ENCODE measurements at regions not wholly inside any gene's neighbourhood (a gene's known extent, or its start where the extent isn't known, plus 50 kb on each side); places are given as distances from the start of the nearest gene placed in this dataset.
"Not testable (repeated sequence)": the region's sequence is repeated elsewhere in the genome, so short reads cannot be mapped to it uniquely, and the experiment has no call there.

DNA sequence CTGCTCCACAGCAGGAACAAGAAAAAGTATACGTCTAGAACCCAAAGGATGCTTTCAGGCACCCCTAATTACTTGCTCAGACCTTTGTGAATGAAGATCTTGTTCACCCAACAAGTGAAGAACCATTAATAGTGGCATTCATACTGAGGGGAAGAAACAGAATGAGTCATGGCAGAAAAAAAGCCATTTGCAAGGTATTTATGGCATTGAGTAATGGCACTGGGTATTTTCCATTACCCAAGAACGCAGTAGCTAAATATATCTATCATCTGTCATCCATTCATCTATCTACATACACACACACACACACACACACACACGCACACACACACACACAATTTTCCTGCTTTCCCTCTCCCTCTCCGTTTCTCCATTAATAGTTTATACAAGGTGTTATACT is 56.4 kb upstream of the XIRP2 start:
- no peak for DNase-seq (ENCODE audit: low read depth in 4 of 4, low spot score in 1 of 4)

DNA sequence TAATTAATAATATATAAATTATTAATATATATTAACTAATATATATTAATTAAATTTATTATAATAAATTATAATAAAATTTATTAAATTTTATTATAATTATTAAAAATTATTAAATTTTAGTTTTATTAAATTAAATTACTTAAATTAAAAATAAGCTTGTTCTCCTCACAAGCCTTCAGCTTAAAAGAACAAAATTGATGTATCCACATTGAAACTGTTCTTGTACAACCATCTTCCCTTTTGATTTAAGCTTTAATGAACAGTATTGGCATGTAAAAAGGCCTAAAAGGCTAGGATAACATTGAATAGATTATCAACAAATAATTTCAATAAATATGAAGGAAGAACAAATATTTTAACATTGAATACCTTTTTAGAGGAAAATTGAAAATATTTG is 62.4 kb upstream of the XIRP2 start:
- DNase-seq (ENCODE audit: low read depth in 4 of 4, low spot score in 1 of 4) = no peak

DNA sequence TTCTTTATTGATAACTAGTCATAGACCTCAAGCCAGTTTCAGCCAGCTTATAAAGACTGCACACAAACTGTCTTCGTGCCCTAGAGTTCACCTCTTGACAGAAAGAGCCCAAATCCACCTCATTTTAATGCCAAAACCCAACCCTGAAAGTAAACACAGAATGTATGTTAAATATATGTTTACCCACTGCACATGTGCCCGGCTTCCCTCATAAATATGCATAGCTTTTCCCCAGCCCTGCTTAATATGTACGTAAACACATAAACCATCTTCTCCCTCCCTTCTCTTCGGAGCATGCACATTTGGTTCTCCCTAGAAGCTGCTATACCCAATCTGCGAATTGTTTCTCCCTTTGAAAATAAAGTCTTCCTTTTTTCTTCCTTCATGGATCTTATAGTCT is 73.9 kb upstream of the XIRP2 start:
- DNase-seq (ENCODE audit: low read depth in 4 of 4, low spot score in 1 of 4) = no peak

DNA sequence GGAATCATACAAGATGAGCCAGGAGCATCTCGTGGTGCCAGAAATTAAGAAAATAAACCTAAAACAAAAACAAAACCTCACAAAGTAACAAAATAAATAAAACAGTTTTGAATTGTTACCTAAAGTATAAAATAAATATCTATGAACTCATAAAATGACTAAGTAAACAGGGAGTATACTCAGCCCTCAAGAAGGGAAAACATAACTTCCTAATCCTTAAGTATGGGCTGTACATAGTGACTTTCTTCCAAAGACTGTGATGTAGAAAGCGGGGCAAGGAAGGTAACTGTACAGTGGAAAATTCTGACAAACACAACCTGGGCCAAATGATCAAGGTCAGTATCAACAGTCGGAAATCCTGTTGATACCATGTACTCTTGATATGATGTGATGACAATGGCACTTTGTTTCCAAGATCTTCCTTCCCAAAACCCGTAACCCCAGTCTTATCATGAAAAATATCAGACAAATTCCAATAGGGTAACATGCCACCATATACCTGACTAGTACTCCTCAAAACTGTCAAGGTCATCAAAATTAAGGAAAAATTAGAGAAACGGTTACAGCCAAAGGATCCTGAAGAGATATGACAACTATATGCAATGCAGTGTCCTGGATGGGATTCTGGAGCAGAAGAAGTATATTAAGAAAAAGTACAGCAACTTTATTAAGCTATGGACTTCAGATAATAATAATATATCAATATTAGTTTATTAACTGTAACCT is 76.0 kb upstream of the XIRP2 start:
- DNase-seq (ENCODE audit: low read depth in 4 of 4, low spot score in 1 of 4) = no peak

DNA sequence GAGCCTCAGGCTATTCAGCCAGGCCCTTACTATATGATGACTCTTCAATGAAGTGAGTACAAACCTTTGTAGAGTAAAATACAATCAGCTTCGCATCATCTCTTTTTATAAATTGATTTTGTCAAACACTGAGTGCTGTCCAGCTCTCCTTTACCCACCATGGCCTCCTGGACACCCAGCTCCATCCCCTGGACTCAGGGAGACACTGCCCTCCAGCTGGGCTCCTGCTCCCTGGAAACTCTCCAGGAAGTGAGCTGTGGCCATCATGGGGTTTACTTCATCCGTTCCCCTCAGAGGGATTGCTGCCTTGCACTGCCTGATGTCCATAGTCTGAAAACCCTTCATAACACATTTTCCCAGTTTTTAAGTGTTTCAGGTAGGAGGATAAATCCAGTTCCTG is 82.5 kb upstream of the XIRP2 start:
- DNase-seq (ENCODE audit: low read depth in 4 of 4, low spot score in 1 of 4) = no peak

DNA sequence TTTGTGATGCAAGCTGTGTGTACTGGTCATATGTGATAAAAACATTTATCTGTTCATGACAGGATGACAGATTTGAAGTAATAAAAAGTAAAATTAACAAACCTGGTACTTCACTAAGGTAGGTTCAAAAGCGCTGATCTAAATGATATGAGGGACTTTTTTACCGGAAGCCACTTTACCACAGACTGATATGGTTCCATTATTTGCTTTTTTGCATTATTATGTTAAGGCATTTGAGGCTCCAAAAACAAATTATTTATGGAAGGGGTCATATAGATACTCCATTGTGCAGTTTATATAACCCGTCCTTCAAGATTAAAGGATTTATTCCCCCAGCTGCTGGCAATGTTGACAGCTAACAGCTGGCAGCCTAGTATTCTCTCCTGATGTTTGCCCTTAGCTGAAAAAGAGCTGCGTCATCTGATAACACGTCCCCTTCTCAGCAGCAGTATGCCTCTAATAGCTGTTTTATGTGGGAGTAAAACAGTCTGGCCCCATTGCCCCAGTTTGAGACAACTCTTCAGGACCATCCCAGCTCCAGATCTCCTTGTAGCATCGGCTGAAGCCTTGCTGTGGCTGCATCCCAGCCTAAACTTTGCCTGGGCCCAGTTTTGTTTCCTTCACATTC is 84.8 kb upstream of the XIRP2 start:
- no peak for DNase-seq (ENCODE audit: low read depth in 4 of 4, low spot score in 1 of 4)

DNA sequence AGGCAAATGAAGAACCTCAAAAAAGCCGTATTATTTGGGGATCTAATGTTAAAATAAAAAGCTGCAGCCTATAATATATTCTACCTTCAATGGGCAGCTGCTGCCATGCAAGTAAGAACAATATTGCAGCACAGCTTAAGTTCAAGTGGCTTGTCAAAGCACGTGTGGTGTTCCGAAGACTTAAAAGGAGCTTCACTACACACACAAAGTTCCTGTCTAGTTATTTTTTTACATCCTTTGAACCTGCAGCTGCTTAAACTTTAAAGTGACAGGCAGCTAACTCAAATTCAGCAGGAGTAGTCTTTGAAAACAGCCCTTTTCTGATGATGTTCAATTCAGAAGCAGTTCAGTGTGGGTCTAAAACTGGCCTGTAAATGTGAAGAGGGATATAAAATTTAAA is 85.8 kb upstream of the XIRP2 start:
- DNase-seq (ENCODE audit: low read depth in 4 of 4, low spot score in 1 of 4) = no peak

DNA sequence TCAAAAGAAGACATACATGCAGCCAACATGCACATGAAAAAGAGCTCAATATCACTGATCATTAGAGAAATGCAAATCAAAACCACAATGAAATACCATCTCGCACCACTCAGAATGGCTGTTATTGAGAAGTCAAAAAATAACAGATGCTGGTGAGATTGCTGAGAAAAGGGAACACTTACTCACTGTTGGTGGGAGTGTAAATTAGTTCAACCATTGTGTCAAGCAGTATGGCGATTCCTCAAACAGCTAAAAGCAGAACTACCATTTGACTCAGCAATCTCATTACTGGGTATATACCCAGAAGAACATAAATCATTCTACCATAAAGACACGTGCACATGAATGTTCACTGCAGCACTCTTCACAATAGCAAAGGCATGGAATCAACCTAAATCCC is 95.5 kb upstream of the XIRP2 start:
- DNase-seq (ENCODE audit: low read depth in 4 of 4, low spot score in 1 of 4) = no peak

DNA sequence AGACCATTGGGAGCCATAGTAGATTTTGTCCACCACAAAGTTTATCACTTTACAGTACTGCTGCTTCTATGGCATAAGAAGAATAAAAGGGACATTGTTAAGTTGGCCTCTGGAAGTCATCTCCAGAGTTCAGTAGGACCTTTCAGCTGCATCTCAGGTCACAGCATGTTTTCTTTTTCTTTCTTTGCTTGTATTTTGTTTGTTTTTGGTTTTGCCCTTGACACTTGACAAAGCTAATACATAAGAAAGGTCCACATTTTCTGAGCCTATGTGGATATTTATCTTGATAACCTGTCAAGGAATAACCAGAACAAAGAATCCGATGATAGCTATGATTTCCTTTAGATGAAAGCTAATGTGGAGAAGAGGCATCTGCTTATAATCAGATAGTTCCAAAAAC is 101.6 kb upstream of the XIRP2 start:
- no peak for DNase-seq (ENCODE audit: low read depth in 4 of 4, low spot score in 1 of 4)

DNA sequence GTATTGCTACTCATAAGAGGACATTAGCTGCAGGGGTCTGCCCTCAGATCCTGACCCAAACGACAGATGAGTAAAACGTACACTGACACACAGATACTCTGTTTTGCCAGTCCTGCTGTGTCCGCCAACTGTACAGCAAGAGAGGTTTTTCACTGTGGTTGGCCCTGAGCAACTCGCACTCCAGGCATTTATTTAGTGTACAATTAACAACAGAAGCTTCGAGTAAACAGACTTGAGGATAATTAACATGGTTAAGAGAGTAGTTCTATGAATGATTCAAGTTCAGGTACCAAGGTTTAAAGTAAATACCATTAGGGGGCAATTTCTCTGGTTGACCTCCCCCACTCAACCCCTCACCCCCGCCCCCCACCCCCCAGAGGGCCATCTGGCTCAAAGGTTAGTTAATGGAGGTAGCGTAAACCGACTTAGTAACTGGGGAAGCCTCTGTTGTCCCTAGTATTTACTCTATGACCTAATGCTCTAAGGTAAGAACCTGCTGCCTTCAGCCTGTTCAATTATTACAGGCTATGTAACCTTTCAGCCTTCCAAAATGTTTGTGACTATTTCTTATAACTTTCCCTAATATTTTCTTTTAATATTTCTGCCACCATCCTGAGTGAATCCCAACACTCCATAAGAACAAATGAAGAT is 103.9 kb upstream of the XIRP2 start:
- no peak for DNase-seq (ENCODE audit: low read depth in 4 of 4, low spot score in 1 of 4)

DNA sequence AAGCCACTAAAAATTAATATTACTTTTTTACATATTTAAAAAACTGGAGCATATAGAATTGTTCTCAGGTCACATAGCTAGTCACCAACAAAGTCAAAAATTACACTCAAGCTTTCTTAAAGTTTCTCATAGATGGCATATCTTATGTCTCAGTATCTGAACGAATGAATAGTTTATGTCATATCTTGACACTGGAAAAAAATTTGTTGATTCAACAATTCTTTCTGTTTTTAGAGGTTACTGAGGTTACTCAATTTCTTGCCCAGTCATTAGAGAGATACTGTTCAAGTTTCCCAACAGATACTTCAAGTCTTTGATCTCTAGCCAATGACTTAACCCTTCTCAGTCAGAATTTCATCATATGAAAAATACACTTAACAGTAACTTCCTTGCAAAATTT is 113.1 kb upstream of the XIRP2 start:
- no peak for DNase-seq (ENCODE audit: low read depth in 4 of 4, low spot score in 1 of 4)

DNA sequence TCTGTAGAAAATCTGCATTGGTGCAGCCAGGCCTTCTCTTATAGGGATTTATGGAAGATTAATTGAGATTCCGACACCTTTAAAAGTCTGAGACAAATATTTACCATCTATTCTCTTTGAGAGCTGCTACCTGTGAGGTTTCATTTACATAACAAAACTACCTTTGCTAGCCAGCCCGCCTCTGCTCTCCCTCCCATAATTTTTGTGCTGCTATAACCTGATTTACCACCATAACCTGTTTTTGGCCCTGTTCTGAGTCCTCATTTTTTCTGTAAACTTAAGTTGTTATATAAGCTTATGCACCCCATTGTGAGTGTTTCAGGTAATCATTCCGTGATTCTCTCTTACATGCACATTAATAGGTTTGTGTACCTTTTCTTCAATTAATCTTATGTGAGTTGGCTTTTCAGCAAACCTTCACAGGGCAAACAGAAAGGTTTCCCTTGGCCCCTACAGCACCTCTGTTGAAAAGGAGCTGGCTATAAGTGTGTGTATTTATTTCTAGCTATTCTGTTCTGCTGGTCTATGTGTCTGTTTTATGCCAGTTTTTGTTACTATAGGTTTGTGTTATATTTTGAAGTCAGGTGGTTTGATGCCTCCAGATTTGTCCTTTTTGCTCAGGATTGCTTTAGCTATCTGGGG is 114.9 kb upstream of the XIRP2 start:
- no peak for DNase-seq (ENCODE audit: low read depth in 4 of 4, low spot score in 1 of 4)

DNA sequence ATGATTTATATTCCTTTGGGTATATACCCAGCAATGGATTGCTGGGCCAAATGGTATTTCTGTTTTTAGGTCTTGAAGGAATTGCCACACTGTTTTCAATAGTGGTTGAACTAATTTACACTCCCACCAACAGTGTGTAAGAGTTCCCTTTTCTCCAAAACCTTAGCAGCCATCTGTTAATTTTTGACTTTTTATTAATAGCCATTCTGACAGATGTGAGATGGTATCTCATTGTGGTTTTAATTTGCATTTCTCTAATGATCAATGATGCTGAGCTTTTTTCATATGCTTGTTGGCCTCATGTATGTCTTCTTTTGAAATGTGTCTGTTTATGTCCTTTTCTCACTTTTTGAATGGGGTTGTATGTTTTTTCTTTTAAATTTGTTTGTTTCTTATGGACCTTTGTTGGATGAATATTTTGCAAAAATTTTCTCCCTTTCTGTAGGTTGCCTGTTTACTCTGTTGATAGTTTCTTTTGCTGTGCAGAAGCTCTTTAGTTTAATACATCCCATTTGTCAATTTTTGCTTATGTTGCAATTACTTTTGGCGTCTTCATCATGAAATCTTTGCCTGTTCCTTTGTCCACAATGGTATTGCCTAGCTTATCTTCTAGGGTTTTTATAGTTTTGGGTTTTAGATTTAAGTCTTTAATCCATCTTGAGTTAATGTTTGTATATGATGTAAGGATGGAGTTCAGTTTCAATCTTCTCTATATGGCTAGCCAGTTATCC is 119.7 kb upstream of the XIRP2 start:
- no peak for DNase-seq (ENCODE audit: low read depth in 4 of 4, low spot score in 1 of 4)

DNA sequence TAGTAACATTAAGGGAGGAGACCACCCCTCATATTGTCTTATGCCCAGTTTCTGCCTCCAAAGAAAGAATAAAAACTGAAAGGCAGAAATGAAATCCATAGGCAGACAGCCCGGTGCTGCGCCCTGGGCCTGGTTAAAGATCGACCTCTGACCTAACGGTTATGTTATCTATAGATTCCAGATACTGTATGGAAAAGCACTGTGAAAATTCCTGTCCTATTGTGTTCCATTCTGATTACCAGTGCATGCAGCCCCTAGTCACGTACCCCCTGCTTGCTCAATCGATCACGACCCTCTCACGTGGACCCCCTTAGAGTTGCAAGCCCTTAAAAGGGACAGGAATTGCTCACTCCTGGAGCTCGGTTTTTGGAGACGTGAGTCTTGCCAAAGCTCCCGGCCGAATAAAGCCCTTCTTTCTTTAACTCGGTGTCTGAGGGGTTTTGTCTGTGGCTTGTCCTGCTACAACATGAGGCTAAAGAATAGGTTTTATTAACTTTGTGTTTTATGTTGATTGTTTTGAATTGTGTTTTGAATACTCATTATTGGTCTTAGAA is 121.4 kb upstream of the XIRP2 start:
- not testable (repeated sequence) for DNase-seq (ENCODE audit: low read depth in 4 of 4, low spot score in 1 of 4)

DNA sequence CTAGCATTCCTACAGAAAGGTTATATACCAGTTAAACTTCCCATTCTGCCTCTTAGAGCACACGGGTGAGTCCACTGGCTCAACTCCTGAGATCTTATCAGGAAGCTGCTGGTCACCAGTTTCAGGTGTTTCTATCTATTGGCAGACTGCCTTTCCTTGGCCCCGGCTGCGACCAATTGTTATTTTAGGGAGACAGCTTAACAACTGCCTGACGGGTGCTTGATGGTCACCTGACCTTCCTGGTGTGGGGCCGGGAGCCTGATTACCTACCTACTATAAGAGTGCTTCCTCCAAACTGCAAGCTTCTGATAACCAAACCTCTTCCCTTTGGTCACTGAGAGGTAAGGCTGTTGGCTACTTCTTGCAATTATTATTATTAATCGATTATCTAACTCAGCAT is 122.1 kb upstream of the XIRP2 start:
- no peak for DNase-seq (ENCODE audit: low read depth in 4 of 4, low spot score in 1 of 4)

DNA sequence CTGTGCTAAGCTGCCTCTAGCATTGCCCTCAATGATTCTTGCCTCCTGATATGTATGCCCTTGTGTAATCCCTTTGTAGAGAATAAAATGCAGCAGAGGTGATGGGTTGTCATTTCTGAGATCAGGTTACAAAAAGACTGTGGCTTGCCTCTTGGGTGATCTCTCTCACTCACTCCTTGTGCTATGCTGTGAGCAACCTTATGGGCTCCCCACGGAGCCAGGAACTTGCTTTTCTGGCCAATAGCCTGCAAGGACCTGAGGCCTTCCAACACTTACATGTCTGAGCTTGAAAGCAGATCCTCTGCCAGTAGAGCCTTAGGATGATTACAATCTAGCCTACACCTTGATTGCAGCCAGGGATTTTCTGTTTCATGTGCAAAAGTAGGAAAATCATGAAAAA is 123.1 kb upstream of the XIRP2 start:
- no peak for DNase-seq (ENCODE audit: low read depth in 4 of 4, low spot score in 1 of 4)

DNA sequence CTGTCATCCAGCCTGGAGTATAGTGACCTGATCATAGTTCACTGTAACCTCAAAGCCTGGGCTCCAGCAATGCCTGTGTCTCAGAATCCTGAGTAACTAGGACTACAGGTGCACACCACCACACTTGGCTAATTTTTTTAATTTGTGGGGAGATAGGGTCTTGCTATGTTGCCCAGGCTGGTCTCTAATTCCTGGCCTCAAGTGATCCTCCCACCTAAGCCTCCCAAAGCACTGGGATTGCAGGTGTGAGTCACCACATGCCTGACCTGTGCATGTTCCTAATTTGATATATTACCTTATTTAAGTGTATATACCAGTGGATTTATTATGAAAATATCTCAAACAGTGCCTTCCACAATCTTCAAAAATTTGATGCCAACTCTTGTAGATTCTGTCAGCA is 123.6 kb upstream of the XIRP2 start:
- DNase-seq (ENCODE audit: low read depth in 4 of 4, low spot score in 1 of 4) = no peak

DNA sequence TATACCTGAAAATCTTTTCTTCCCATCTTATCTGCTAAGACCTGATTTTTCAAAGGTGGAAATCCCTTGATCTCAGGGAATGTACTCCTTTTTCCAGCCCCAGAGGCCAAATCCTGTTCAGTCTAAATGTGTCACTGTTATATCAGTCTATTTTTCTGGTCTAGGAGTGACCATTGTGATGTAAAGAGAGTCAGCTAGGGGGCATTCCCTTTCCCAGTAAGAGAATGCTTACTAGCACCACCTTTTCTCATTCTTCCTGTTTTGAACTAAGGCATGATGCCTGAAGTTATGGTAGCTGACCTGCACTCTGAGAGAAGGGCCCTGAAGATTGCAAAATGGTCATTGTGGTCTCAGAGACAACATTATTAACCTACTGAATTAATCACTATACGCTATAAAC is 124.1 kb upstream of the XIRP2 start:
- DNase-seq (ENCODE audit: low read depth in 4 of 4, low spot score in 1 of 4) = no peak

DNA sequence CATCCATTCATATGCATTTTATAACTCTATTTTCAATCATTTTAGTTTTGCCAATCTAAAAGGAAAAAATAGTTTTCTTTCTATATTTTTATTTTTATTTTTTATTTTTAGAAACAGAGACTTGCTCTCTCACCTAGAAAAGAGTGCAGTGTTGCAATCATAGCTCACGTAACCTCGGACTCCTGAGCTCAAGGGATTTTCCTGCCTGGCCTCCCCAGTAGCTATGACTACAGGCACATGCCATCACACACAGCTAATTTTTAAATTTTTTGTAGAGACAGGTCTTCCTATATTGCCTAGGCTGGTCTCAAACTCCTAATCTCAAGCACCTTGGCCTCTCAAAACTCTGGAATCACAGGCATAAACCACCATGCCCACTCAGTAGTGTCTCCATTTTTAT is 125.5 kb upstream of the XIRP2 start:
- DNase-seq (ENCODE audit: low read depth in 4 of 4, low spot score in 1 of 4) = no peak

DNA sequence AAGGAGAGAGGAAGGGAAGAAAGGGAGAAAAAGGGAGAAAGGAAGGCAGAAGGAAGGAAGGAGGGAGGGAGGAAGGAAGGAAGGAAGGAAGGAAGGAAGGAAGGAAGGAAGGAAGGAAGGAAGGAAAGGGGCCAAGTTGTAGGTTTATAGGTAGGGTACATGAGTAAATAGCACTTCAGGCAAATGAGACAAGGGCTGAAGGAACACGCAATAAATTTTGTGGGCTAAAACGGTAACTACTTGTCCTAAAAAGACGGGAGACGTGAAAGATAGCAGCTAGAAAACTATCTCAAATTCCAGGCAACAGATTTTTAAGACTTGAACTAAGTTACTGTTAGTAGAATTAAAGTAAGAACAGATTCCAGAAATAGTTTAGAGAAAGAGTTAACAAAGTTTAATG is 129.3 kb upstream of the XIRP2 start:
- no peak for DNase-seq (ENCODE audit: low read depth in 4 of 4, low spot score in 1 of 4)

DNA sequence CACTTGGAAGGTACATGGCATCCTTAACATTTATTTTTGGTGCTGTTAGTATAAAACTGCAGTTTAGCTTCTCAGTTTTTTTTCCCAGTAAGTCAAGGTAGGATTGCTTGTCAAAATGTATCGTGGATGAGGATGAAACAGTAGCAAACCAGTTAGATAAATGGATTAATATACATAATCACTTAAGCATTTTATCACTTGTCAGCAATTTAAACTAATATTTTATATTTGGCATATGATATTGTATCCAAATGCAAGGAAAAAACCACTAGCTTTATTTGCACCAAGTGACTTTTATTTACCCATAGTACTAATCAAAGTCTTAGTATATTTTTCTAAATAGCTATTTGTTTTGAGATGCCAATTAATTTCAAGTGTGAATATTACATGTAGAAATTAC is 137.7 kb upstream of the XIRP2 start:
- DNase-seq (ENCODE audit: low read depth in 4 of 4, low spot score in 1 of 4) = no peak
